Left ventricle myocardium inferior (tissue), 1 donor: ENCODE measurements at regions not wholly inside any gene's neighbourhood (a gene's known extent, or its start where the extent isn't known, plus 50 kb on each side); places are given as distances from the start of the nearest gene placed in this dataset.
"Not testable (repeated sequence)": the region's sequence is repeated elsewhere in the genome, so short reads cannot be mapped to it uniquely, and the experiment has no call there.

ENCODE experiments used
- DNase-seq: peaks from one replicate; pipeline ENCODE4 v3.0.0-alpha.2; 2020
- H3K27ac ChIP-seq: fragments of 200-600 bp; replicated peaks from 2 replicates; pipeline ENCODE4 v1.8.0; 2021
- H3K27me3 ChIP-seq: fragments of 200-600 bp; 2 replicates; pipeline ENCODE4 v1.8.0; 2021; ENCODE audit warnings: low read depth
- H3K36me3 ChIP-seq: fragments of 200-600 bp; 2 replicates; pipeline ENCODE4 v1.8.0; 2021
- H3K4me1 ChIP-seq: fragments of 200-600 bp; 2 replicates; pipeline ENCODE4 v1.8.0; 2021
- H3K4me3 ChIP-seq: fragments of 200-600 bp; 2 replicates; pipeline ENCODE4 v1.8.0; 2021; ENCODE audit warnings: mild to moderate bottlenecking, moderate library complexity
- H3K9me3 ChIP-seq: fragments of 200-600 bp; replicated peaks from 2 replicates; pipeline ENCODE4 v1.8.0; 2021
- CTCF ChIP-seq: fragments of 200-600 bp; IDR thresholded peaks from 2 replicates; pipeline ENCODE4 v1.8.0; 2021; ENCODE audit warnings: antibody characterized with exemption, mild to moderate bottlenecking, borderline replicate concordance
- intact Hi-C: fragments of 100-400 bp; cut with micrococcal nuclease; formaldehyde crosslinking; loops from one replicate; pipeline ENCODE4 v1.11.0; 2022
- donor health status: DM: no; HTN: yes; CAD: no; lungs with severe emphysema.

DNA sequence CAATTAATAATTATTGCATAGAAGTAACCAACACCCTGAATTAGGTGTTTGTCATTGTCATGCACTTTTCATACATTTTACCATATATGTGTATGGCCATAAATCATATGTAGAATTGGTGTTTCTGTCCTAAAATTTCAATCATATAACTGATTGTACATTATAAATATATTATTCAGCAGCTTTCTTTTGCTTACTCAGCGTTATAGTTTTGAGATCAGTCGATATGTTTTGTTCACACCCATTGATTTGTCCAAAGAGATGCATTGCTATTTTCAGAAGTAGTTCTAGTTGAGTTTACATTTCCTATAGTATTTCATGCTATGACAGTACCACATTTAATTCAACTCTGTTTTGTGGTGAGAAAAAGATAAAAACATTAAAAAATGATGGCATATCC lies 50.5 kb upstream of the PARP4 start:
- no peak overlapping the region for H3K27ac ChIP-seq
- intact Hi-C loops, result no loop called here
- TF ChIP-seq CTCF, result no peak
- no peaks in the 10 kb centered on the region for H3K36me3 ChIP-seq
- no peak overlapping the region for H3K4me3 ChIP-seq
- no peaks in the 10 kb centered on the region for H3K27me3 ChIP-seq
- no peaks in the 10 kb centered on the region for H3K9me3 ChIP-seq
- no peaks in the 10 kb centered on the region for H3K4me1 ChIP-seq
- DNase-seq, result no peak

- H3K27ac ChIP-seq, H3K27me3 ChIP-seq, H3K4me3 ChIP-seq, H3K36me3 ChIP-seq, H3K9me3 ChIP-seq, intact Hi-C loops, DNase-seq, H3K4me1 ChIP-seq: not testable (repeated sequence)
These were observed 51.4 kb upstream of the PARP4 start for GRCh38 chr13:24563971-24564370.

DNA sequence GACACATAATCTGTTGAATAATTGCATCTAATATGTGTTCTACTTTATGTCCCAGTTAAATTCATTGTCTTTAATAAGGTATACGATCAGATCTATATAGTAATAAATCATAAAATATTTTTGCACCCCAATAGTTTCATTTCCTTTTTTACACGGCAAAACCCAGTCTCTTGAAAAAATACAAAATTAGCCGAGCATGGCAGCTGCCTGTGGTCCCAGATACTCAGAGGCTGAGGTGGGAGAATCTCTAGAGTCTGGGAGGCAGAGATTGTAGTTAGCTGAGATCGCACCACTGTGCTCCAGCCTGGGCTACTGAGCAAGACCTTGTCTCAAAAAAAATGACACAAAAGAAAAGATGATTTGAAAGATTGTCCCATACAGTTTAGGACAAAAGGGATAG lies 52.3 kb upstream of the PARP4 start:
- no peak overlapping the region for H3K27ac ChIP-seq
- no peak for TF ChIP-seq CTCF
- no peaks in the 10 kb centered on the region for H3K9me3 ChIP-seq
- no peaks in the 10 kb centered on the region for H3K36me3 ChIP-seq
- no peaks in the 10 kb centered on the region for H3K4me1 ChIP-seq
- no peaks in the 10 kb centered on the region for H3K27me3 ChIP-seq
- no peak overlapping the region for H3K4me3 ChIP-seq
- DNase-seq, result no peak
- intact Hi-C loops, result no loop called here

GRCh38 chr13:24567593-24567992 lies 55.0 kb upstream of the PARP4 start:
- H3K36me3 ChIP-seq, H3K9me3 ChIP-seq, H3K27ac ChIP-seq, DNase-seq, H3K4me1 ChIP-seq, H3K27me3 ChIP-seq, H3K4me3 ChIP-seq, intact Hi-C loops: not testable (repeated sequence)

- Histone ChIP-seq H3K27ac (no peak overlapping the region), H3K27me3 (no peaks in the 10 kb centered on the region)
- intact Hi-C loops, result no loop called here
These were observed 62.3 kb upstream of the PARP4 start for GRCh38 chr13:24574847-24575246.

GRCh38 chr13:24580315-24580714 lies 67.7 kb upstream of the PARP4 start:
- Histone ChIP-seq H3K9me3 (peaks cover 11% of the 10 kb centered on the region), H3K4me3 (peak overlapping the region; percentile 43)
- H3K27ac ChIP-seq, H3K4me1 ChIP-seq, H3K36me3 ChIP-seq, H3K27me3 ChIP-seq, DNase-seq, intact Hi-C loops: not testable (repeated sequence)
- peak; percentile 63 for TF ChIP-seq CTCF

More at GRCh38 chr13:24574847-24575246, 62.3 kb upstream of the PARP4 start:
- Histone ChIP-seq H3K4me3 (no peak overlapping the region), H3K9me3 (peaks cover 11% of the 10 kb centered on the region), H3K4me1 (no peaks in the 10 kb centered on the region), H3K36me3 (no peaks in the 10 kb centered on the region)
- no peak for DNase-seq
- TF ChIP-seq CTCF, result no peak

- DNase-seq, intact Hi-C loops, H3K27ac ChIP-seq: not testable (repeated sequence)
These were observed 69.0 kb upstream of the PARP4 start for GRCh38 chr13:24581578-24581977.

DNA sequence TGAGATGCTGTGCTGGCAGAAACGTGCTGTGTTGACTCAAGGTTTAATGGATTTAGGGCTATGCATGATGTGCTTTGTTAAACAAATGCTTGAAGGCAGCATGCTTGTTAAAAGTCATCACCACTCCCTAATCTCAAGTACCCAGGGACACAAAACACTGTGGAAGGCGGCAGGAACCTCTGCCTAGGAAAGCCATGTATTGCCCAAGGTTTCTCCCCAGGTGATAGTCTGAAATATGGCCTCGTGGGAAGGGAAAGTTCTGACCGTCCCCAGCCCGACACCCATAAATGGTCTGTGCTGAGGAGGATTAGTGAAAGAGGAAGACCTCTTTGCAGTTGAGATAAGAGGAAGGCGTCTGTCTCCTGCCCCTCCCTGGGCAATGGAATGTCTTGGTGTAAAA lies 79.1 kb upstream of the PARP4 start:
- H3K4me3 ChIP-seq, DNase-seq, H3K4me1 ChIP-seq, intact Hi-C loops, H3K36me3 ChIP-seq, H3K9me3 ChIP-seq, H3K27ac ChIP-seq: not testable (repeated sequence)
- peaks cover 10% of the 10 kb centered on the region for H3K27me3 ChIP-seq

More at GRCh38 chr13:24581578-24581977, 69.0 kb upstream of the PARP4 start:
- not testable (repeated sequence) for H3K4me1 ChIP-seq, H3K36me3 ChIP-seq, H3K4me3 ChIP-seq, H3K27me3 ChIP-seq, H3K9me3 ChIP-seq

GRCh38 chr13:24597906-24598670 lies 82.1 kb upstream of the ATP12A start:
- H3K36me3 ChIP-seq, H3K27me3 ChIP-seq, H3K27ac ChIP-seq: not testable (repeated sequence)

More at GRCh38 chr13:24597906-24598670, 82.1 kb upstream of the ATP12A start:
- H3K4me3 ChIP-seq, DNase-seq, intact Hi-C loops, H3K9me3 ChIP-seq, H3K4me1 ChIP-seq: not testable (repeated sequence)
